Spleen (tissue), 11 donors: ENCODE measurements at regions not wholly inside any gene's neighbourhood (a gene's known extent, or its start where the extent isn't known, plus 50 kb on each side); places are given as distances from the start of the nearest gene placed in this dataset.

ENCODE experiments used
- DNase-seq: peaks from one replicate; pipeline ENCODE4 v3.0.0-alpha.2; 2020
- H3K27ac ChIP-seq, 8 donors: fragments of 200-600 bp; sonication (generic) in 7 of 8; 1 replicate in 4 of 8; 2 replicates in 4 of 8; pipeline versions ENCODE4 v1.5.0 to v1.8.0; 2016 to 2021; ENCODE audit warnings: inconsistent platforms in 4 of 8, mild to moderate bottlenecking in 4 of 8, moderate library complexity in 1 of 8
- H3K27me3 ChIP-seq, 7 donors: fragments of 200-600 bp; sonication (generic) in 6 of 7; replicated peaks in 1 of 7; 1 replicate in 4 of 7; 2 replicates in 3 of 7; pipeline versions ENCODE4 v1.5.0 to v1.8.0; 2016 to 2021; ENCODE audit warnings: inconsistent platforms in 3 of 7, mild to moderate bottlenecking in 1 of 7
- H3K36me3 ChIP-seq, 6 donors: fragments of 200-600 bp; sonication (generic) in 5 of 6; 1 replicate in 4 of 6; 2 replicates in 2 of 6; pipeline versions ENCODE4 v1.5.0 to v1.8.0; 2016 to 2021; ENCODE audit warnings: inconsistent platforms in 2 of 6
- H3K4me1 ChIP-seq, 6 donors: fragments of 200-600 bp; sonication (generic) in 5 of 6; 1 replicate in 3 of 6; 2 replicates in 3 of 6; pipeline versions ENCODE4 v1.5.0 to v1.8.0; 2016 to 2021; ENCODE audit warnings: inconsistent platforms in 3 of 6
- H3K4me3 ChIP-seq, 8 donors: fragments of 200-600 bp; sonication (generic) in 7 of 8; 1 replicate in 4 of 8; 2 replicates in 4 of 8; pipeline versions ENCODE4 v1.5.0 to v1.8.0; 2016 to 2021; ENCODE audit warnings: inconsistent platforms in 4 of 8, mild to moderate bottlenecking in 4 of 8, moderate library complexity in 2 of 8
- H3K9me3 ChIP-seq, 8 donors: fragments of 200-600 bp; sonication (generic) in 7 of 8; 1 replicate in 4 of 8; 2 replicates in 4 of 8; pipeline versions ENCODE4 v1.5.0 to v1.8.0; 2016 to 2021; ENCODE audit warnings: inconsistent platforms in 4 of 8
- POLR2A ChIP-seq, 3 donors: fragments of 450-650 bp; IDR thresholded peaks; one replicate each; pipeline ENCODE4 v1.5.1; 2017; ENCODE audit warnings: antibody characterized with exemption in 3 of 3, mild to moderate bottlenecking in 1 of 3
- POLR2AphosphoS5 ChIP-seq, 3 donors: sonication (generic); formaldehyde crosslinking; IDR thresholded peaks; one replicate each; pipeline ENCODE4 v1.5.1; 2017; ENCODE audit warnings: antibody characterized with exemption in 3 of 3
- WGBS, 5 donors: extraction: QIAGEN DNeasy Blood & Tissue Kit in 3 of 5; methylation state at CpG; one replicate each; pipeline versions ENCODE4 v1.1.5 to v1.1.7; 2013 to 2018; 5-methylcytosine and 5-hydroxymethylcytosine counted together
- intact Hi-C: fragments of 100-400 bp; cut with DNase I; formaldehyde crosslinking; loops from one replicate; pipeline ENCODE4 v1.15.0; 2023; ENCODE audit warnings: low total_unique reads
- TF ChIP-seq, protein P1 (sequence below), 11 experiments: fragments of 200-600 bp in 7 of 11; fragments of 450-650 bp in 4 of 11; sonication (generic) in 4 of 11; IDR thresholded peaks in 8 of 11; conservative IDR thresholded peaks in 3 of 11; 1 replicate in 7 of 11; 2 replicates in 4 of 11; pipeline versions ENCODE4 v1.4.0 to v1.8.0; 2016 to 2021; ENCODE audit warnings: antibody characterized with exemption in 11 of 11, inconsistent platforms in 4 of 11, mild to moderate bottlenecking in 1 of 11
- donor health status: healthy with polysubstance abuse.
- donor health status: DM: no; HTN: no; CAD: no; lungs with moderate emphysema.
- donor health status: DM: no; HTN: no; CAD: no.
- donor health status: Bipolar disorder and iron deficiency.
- donor health status: healthy.
- donor health status: DM: no; HTN: no; CAD: no.
- donor health status: DM: yes; HTN: yes; CAD: no.

DNA sequence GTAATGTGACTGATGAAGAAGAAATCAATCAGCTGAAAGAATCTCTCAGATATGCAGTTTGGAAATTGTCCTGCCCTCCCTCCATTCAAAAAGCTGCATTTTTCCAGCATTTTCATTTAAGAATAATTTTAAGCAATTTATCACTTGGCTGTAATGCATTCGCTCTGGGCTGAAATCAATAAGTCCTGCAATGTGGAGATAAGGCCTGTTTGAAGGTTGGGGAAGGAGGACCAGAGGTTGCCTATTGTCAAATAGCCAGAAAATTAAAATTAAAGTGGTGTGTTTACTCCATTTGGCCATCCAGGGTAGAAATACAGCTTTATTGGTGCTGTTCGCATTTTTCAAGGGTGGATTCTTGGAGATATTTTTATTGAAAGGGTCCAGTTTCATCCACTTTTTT is 187.6 kb upstream of the NFIA start:
- intact Hi-C loops = no loop called here
- no peak for DNase-seq
- H3K27ac ChIP-seq = no peak overlapping the region
- H3K27me3 ChIP-seq = no peaks in the 10 kb centered on the region
- no peaks in the 10 kb centered on the region for H3K4me1 ChIP-seq
- H3K36me3 ChIP-seq = no peaks in the 10 kb centered on the region
- no peaks in the 10 kb centered on the region for H3K9me3 ChIP-seq
- TF ChIP-seq POLR2A (IDR thresholded peaks at IDR 0.05) = no peak
- TF ChIP-seq POLR2AphosphoS5 (IDR thresholded peaks at IDR 0.05) = no peak
- TF ChIP-seq, protein P1, sequence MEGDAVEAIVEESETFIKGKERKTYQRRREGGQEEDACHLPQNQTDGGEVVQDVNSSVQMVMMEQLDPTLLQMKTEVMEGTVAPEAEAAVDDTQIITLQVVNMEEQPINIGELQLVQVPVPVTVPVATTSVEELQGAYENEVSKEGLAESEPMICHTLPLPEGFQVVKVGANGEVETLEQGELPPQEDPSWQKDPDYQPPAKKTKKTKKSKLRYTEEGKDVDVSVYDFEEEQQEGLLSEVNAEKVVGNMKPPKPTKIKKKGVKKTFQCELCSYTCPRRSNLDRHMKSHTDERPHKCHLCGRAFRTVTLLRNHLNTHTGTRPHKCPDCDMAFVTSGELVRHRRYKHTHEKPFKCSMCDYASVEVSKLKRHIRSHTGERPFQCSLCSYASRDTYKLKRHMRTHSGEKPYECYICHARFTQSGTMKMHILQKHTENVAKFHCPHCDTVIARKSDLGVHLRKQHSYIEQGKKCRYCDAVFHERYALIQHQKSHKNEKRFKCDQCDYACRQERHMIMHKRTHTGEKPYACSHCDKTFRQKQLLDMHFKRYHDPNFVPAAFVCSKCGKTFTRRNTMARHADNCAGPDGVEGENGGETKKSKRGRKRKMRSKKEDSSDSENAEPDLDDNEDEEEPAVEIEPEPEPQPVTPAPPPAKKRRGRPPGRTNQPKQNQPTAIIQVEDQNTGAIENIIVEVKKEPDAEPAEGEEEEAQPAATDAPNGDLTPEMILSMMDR (IDR thresholded peaks at IDR 0.05 in 8 of 11, conservative IDR thresholded peaks at IDR 0.05 in 3 of 11) = no peak
- WGBS, 5 donors = 86 to 96% (median 93%) methylated on average over 2 of the region's 2 CpGs
- H3K4me3 ChIP-seq = no peak overlapping the region

DNA sequence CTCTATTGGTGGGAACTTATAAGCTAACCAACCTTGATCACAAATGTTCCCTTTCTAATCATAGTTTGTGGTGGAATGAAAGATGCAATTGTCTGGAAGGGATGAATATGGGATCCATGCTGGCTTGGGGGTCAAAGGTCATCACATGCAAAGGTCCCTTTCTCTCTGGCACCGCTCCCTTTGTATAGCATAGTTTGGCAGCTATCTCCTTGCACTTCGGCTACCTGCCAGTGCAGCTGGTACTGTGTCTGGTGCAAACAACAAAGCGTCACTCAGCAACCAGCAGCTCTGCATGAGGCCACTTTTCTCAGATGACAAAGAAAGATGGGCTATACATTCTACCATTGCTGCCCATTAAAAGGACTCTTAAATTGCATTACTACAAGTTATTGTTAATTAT is 188.2 kb upstream of the NFIA start:
- H3K4me1 ChIP-seq = no peaks in the 10 kb centered on the region
- intact Hi-C loops = no loop called here
- H3K4me3 ChIP-seq = no peak overlapping the region
- H3K27me3 ChIP-seq = no peaks in the 10 kb centered on the region
- TF ChIP-seq, protein P1 (IDR thresholded peaks at IDR 0.05 in 8 of 11, conservative IDR thresholded peaks at IDR 0.05 in 3 of 11) = no peak
- TF ChIP-seq POLR2A (IDR thresholded peaks at IDR 0.05) = no peak
- TF ChIP-seq POLR2AphosphoS5 (IDR thresholded peaks at IDR 0.05) = no peak
- no peaks in the 10 kb centered on the region for H3K9me3 ChIP-seq
- no peak for DNase-seq
- H3K36me3 ChIP-seq = no peaks in the 10 kb centered on the region
- no peak overlapping the region for H3K27ac ChIP-seq
- WGBS, 5 donors = 94 to 99% (median 95%) methylated on average over 3 of the region's 3 CpGs

DNA sequence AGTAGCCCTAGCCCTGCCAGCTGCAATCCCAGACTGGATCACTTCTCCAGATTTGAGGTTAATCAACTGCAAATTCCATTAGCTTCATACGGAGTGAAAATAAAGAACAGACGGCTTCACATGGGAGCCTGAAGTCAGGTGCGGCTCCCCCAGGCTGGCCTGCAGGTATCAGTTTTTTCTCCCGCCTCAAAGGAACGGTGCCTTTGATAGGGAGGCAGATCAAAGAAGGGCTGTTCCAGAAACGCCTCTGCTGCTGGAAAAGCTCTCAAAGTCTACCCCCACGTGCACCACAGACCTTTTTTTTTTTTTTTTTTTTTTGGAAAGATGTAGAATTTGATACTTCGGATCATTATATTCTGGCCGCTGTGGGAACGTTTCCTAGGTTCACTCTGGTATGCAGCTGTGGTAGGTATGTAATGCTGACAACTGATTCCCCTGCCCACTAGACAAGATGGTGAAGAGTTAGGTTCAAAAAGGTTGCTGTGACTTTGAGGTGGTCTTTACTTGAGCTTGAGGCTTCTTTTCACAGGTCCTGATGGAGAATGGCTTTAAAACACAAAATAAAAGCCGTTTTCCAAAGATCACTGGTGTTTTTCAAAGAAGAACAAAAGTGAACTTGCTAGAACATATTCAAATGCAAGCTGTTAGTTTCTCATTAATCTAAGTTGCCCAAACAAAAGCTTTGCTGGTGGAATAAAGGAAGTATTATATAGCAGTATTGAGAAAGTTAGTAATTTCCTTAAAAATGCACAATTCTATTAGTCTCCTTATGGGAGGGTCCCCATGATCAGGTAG is 189.0 kb upstream of the NFIA start:
- Histone ChIP-seq H3K27ac (no peak overlapping the region), H3K4me3 (no peak overlapping the region), H3K9me3 (no peaks in the 10 kb centered on the region), H3K36me3 (no peaks in the 10 kb centered on the region), H3K27me3 (no peaks in the 10 kb centered on the region), H3K4me1 (no peaks in the 10 kb centered on the region)
- intact Hi-C loops = no loop called here
- WGBS, 5 donors = 75 to 86% (median 83%) methylated on average over 11 of the region's 11 CpGs
- no peak for DNase-seq
- TF ChIP-seq, protein P1 (IDR thresholded peaks at IDR 0.05 in 8 of 11, conservative IDR thresholded peaks at IDR 0.05 in 3 of 11) = no peak
- TF ChIP-seq POLR2A (IDR thresholded peaks at IDR 0.05) (no peak), POLR2AphosphoS5 (IDR thresholded peaks at IDR 0.05) (no peak)

DNA sequence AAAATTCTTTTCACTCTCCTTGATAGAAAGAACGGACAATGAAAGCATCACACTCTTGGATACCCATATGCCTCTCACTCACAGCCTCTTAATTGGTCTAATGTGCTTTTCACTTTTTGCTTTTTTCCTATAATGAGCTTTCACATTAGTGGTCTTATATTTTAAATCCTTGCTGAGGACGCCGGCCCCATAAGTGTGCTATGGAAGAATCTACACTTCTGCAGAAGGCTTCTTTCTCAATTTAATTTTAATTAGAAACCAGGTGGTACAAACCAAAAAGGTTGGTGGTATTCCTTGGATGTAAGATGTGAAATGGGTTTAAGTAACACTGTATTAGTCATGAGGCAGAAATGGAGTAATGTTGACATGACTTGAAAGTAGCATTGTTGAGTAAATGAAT is 190.6 kb upstream of the NFIA start:
- no peak for TF ChIP-seq POLR2A (IDR thresholded peaks at IDR 0.05)
- TF ChIP-seq, protein P1 (IDR thresholded peaks at IDR 0.05 in 8 of 11, conservative IDR thresholded peaks at IDR 0.05 in 3 of 11) = no peak
- no peak for TF ChIP-seq POLR2AphosphoS5 (IDR thresholded peaks at IDR 0.05)
- H3K4me3 ChIP-seq = no peak overlapping the region
- no peak for DNase-seq
- H3K27me3 ChIP-seq = no peaks in the 10 kb centered on the region
- H3K36me3 ChIP-seq = no peaks in the 10 kb centered on the region
- WGBS, 5 donors = 60 to 97% (median 76%) methylated on average over 3 of the region's 3 CpGs
- H3K4me1 ChIP-seq = no peaks in the 10 kb centered on the region
- intact Hi-C loops = no loop called here
- no peaks in the 10 kb centered on the region for H3K9me3 ChIP-seq
- H3K27ac ChIP-seq = no peak overlapping the region
